ENCODE measurements at regions not wholly inside any gene's neighbourhood (a gene's known extent, or its start where the extent isn't known, plus 50 kb on each side); places are given as distances from the start of the nearest gene placed in this dataset.
"Not testable (repeated sequence)": the region's sequence is repeated elsewhere in the genome, so short reads cannot be mapped to it uniquely, and the experiment has no call there.

- Histone ChIP-seq H3K9me3 (ENCODE audit: control insufficient read depth, insufficient read depth, low read length) (peaks cover 1% of the 10 kb centered on the region; the same call in 1 of the 2 replicates), H3K36me3 (ENCODE audit: control insufficient read depth, insufficient read depth, low read length) (no peaks in the 10 kb centered on the region), H3K27ac (ENCODE audit: low read length) (no peak overlapping the region), H3K4me3 (ENCODE audit: low read length) (no peak overlapping the region), H3K27me3 (ENCODE audit: control insufficient read depth, insufficient read depth, low read length) (no peaks in the 10 kb centered on the region), H3K4me1 (ENCODE audit: control insufficient read depth, insufficient read depth, low read length) (no peaks in the 10 kb centered on the region)
- WGBS (ENCODE audit: insufficient coverage, insufficient read length), result no CpG with 5 or more reads among the region's 3 CpGs
- DNase-seq (ENCODE audit: low read depth, low spot score), result no peak
Measured at GRCh38 chr2:7646024-7646423, 728.8 kb downstream of the RNF144A start.

- peaks cover 1% of the 10 kb centered on the region for H3K9me3 ChIP-seq (ENCODE audit: control insufficient read depth, insufficient read depth, low read length)
- WGBS (ENCODE audit: insufficient coverage, insufficient read length), result no CpG with 5 or more reads among the region's 6 CpGs
Measured at GRCh38 chr2:7646661-7647060, 729.4 kb downstream of the RNF144A start.

GRCh38 chr2:7648221-7648795, 731.1 kb downstream of the RNF144A start:
- Histone ChIP-seq H3K4me3 (ENCODE audit: low read length) (no peak overlapping the region), H3K27me3 (ENCODE audit: control insufficient read depth, insufficient read depth, low read length) (no peaks in the 10 kb centered on the region), H3K27ac (ENCODE audit: low read length) (no peak overlapping the region), H3K4me1 (ENCODE audit: control insufficient read depth, insufficient read depth, low read length) (no peaks in the 10 kb centered on the region), H3K36me3 (ENCODE audit: control insufficient read depth, insufficient read depth, low read length) (no peaks in the 10 kb centered on the region), H3K9me3 (ENCODE audit: control insufficient read depth, insufficient read depth, low read length) (peaks cover 1% of the 10 kb centered on the region)
- DNase-seq (ENCODE audit: low read depth, low spot score), result no peak
- WGBS (ENCODE audit: insufficient coverage, insufficient read length), result no CpG with 5 or more reads among the region's 7 CpGs

More at GRCh38 chr2:7646661-7647060, 729.4 kb downstream of the RNF144A start:
- no peaks in the 10 kb centered on the region for H3K4me1 ChIP-seq (ENCODE audit: control insufficient read depth, insufficient read depth, low read length)
- no peak overlapping the region for H3K4me3 ChIP-seq (ENCODE audit: low read length)
- H3K27ac ChIP-seq (ENCODE audit: low read length), result no peak overlapping the region
- no peaks in the 10 kb centered on the region for H3K36me3 ChIP-seq (ENCODE audit: control insufficient read depth, insufficient read depth, low read length)
- no peak for DNase-seq (ENCODE audit: low read depth, low spot score)
- no peaks in the 10 kb centered on the region for H3K27me3 ChIP-seq (ENCODE audit: control insufficient read depth, insufficient read depth, low read length)

GRCh38 chr2:7649461-7650228, 732.4 kb downstream of the RNF144A start:
- WGBS (ENCODE audit: insufficient coverage, insufficient read length), result no CpG with 5 or more reads among the region's 6 CpGs
- peaks cover 1% of the 10 kb centered on the region for H3K9me3 ChIP-seq (ENCODE audit: control insufficient read depth, insufficient read depth, low read length)
- H3K27me3 ChIP-seq (ENCODE audit: control insufficient read depth, insufficient read depth, low read length), result no peaks in the 10 kb centered on the region
- DNase-seq (ENCODE audit: low read depth, low spot score), result no peak
- H3K4me1 ChIP-seq (ENCODE audit: control insufficient read depth, insufficient read depth, low read length), result no peaks in the 10 kb centered on the region
- H3K36me3 ChIP-seq (ENCODE audit: control insufficient read depth, insufficient read depth, low read length), result no peaks in the 10 kb centered on the region
- no peak overlapping the region for H3K27ac ChIP-seq (ENCODE audit: low read length)
- H3K4me3 ChIP-seq (ENCODE audit: low read length), result no peak overlapping the region

- Histone ChIP-seq H3K27ac (ENCODE audit: low read length) (no peak overlapping the region), H3K4me1 (ENCODE audit: control insufficient read depth, insufficient read depth, low read length) (no peaks in the 10 kb centered on the region), H3K36me3 (ENCODE audit: control insufficient read depth, insufficient read depth, low read length) (no peaks in the 10 kb centered on the region), H3K9me3 (ENCODE audit: control insufficient read depth, insufficient read depth, low read length) (no peaks in the 10 kb centered on the region; the same call in 1 of the 2 replicates), H3K4me3 (ENCODE audit: low read length) (no peak overlapping the region), H3K27me3 (ENCODE audit: control insufficient read depth, insufficient read depth, low read length) (no peaks in the 10 kb centered on the region)
- no peak for DNase-seq (ENCODE audit: low read depth, low spot score)
- no CpG with 5 or more reads among the region's 2 CpGs for WGBS (ENCODE audit: insufficient coverage, insufficient read length)
Measured at GRCh38 chr2:7653617-7654016, 736.4 kb downstream of the RNF144A start.

- no peak for DNase-seq (ENCODE audit: low read depth, low spot score)
- H3K4me3 ChIP-seq (ENCODE audit: low read length), result no peak overlapping the region
Measured at GRCh38 chr2:7655629-7656028, 738.4 kb downstream of the RNF144A start.

GRCh38 chr2:7657526-7657925, 740.3 kb downstream of the RNF144A start:
- H3K36me3 ChIP-seq (ENCODE audit: control insufficient read depth, insufficient read depth, low read length); H3K4me3 ChIP-seq (ENCODE audit: low read length); H3K27ac ChIP-seq (ENCODE audit: low read length); H3K9me3 ChIP-seq (ENCODE audit: control insufficient read depth, insufficient read depth, low read length); DNase-seq (ENCODE audit: low read depth, low spot score); H3K27me3 ChIP-seq (ENCODE audit: control insufficient read depth, insufficient read depth, low read length); H3K4me1 ChIP-seq (ENCODE audit: control insufficient read depth, insufficient read depth, low read length): not testable (repeated sequence)
- no CpG with 5 or more reads among the region's 2 CpGs for WGBS (ENCODE audit: insufficient coverage, insufficient read length)

More at GRCh38 chr2:7655629-7656028, 738.4 kb downstream of the RNF144A start:
- no peak overlapping the region for H3K27ac ChIP-seq (ENCODE audit: low read length)
- no CpG with 5 or more reads among the region's 2 CpGs for WGBS (ENCODE audit: insufficient coverage, insufficient read length)
- H3K4me1 ChIP-seq (ENCODE audit: control insufficient read depth, insufficient read depth, low read length), result no peaks in the 10 kb centered on the region
- H3K27me3 ChIP-seq (ENCODE audit: control insufficient read depth, insufficient read depth, low read length), result no peaks in the 10 kb centered on the region
- H3K36me3 ChIP-seq (ENCODE audit: control insufficient read depth, insufficient read depth, low read length), result no peaks in the 10 kb centered on the region
- H3K9me3 ChIP-seq (ENCODE audit: control insufficient read depth, insufficient read depth, low read length), result no peaks in the 10 kb centered on the region; the same call in 1 of the 2 replicates

GRCh38 chr2:7658486-7658885, 741.3 kb downstream of the RNF144A start:
- Histone ChIP-seq H3K4me1 (ENCODE audit: control insufficient read depth, insufficient read depth, low read length) (no peaks in the 10 kb centered on the region), H3K9me3 (ENCODE audit: control insufficient read depth, insufficient read depth, low read length) (no peaks in the 10 kb centered on the region; the same call in 1 of the 2 replicates), H3K27ac (ENCODE audit: low read length) (no peak overlapping the region), H3K4me3 (ENCODE audit: low read length) (no peak overlapping the region), H3K27me3 (ENCODE audit: control insufficient read depth, insufficient read depth, low read length) (no peaks in the 10 kb centered on the region), H3K36me3 (ENCODE audit: control insufficient read depth, insufficient read depth, low read length) (no peaks in the 10 kb centered on the region)
- DNase-seq (ENCODE audit: low read depth, low spot score), result no peak
- WGBS (ENCODE audit: insufficient coverage, insufficient read length), result no CpG with 5 or more reads among the region's 12 CpGs

GRCh38 chr2:7660816-7661215, 743.6 kb downstream of the RNF144A start:
- DNase-seq (ENCODE audit: low read depth, low spot score), result no peak
- H3K9me3 ChIP-seq (ENCODE audit: control insufficient read depth, insufficient read depth, low read length), result no peaks in the 10 kb centered on the region
- no CpG with 5 or more reads among the region's 2 CpGs for WGBS (ENCODE audit: insufficient coverage, insufficient read length)
- H3K4me3 ChIP-seq (ENCODE audit: low read length), result no peak overlapping the region
- no peaks in the 10 kb centered on the region for H3K27me3 ChIP-seq (ENCODE audit: control insufficient read depth, insufficient read depth, low read length)
- no peaks in the 10 kb centered on the region for H3K36me3 ChIP-seq (ENCODE audit: control insufficient read depth, insufficient read depth, low read length)
- no peaks in the 10 kb centered on the region for H3K4me1 ChIP-seq (ENCODE audit: control insufficient read depth, insufficient read depth, low read length)
- no peak overlapping the region for H3K27ac ChIP-seq (ENCODE audit: low read length)

GRCh38 chr2:7661502-7661901, 744.3 kb downstream of the RNF144A start:
- no peaks in the 10 kb centered on the region for H3K36me3 ChIP-seq (ENCODE audit: control insufficient read depth, insufficient read depth, low read length)
- H3K9me3 ChIP-seq (ENCODE audit: control insufficient read depth, insufficient read depth, low read length), result no peaks in the 10 kb centered on the region
- no peaks in the 10 kb centered on the region for H3K27me3 ChIP-seq (ENCODE audit: control insufficient read depth, insufficient read depth, low read length)
- no peak overlapping the region for H3K4me3 ChIP-seq (ENCODE audit: low read length)
- no peak overlapping the region for H3K27ac ChIP-seq (ENCODE audit: low read length)
- WGBS (ENCODE audit: insufficient coverage, insufficient read length), result no CpG with 5 or more reads among the region's 5 CpGs
- H3K4me1 ChIP-seq (ENCODE audit: control insufficient read depth, insufficient read depth, low read length), result no peaks in the 10 kb centered on the region
- DNase-seq (ENCODE audit: low read depth, low spot score), result no peak

Measured in iPS DF 6.9 (cell line).